Fibroblast of lung (primary cell): ENCODE measurements at regions not wholly inside any gene's neighbourhood (a gene's known extent, or its start where the extent isn't known, plus 50 kb on each side); places are given as distances from the start of the nearest gene placed in this dataset.

Experiments used
- DNase-seq, 2 donors: peaks; one replicate each; pipeline versions ENCODE4 v3.0.0 to v3.0.0-alpha.2; 2010; ENCODE audit warnings: low read depth in 2 of 2
- H2AFZ ChIP-seq: 2 replicates; pipeline ENCODE4 v1.5.1; 2012; ENCODE audit warnings: low read length, control low read depth, inconsistent platforms
- H3K27ac ChIP-seq: 2 replicates; pipeline ENCODE4 v1.5.1; 2011; ENCODE audit warnings: low read length, control low read depth; ENCODE audit not compliant: insufficient read depth
- H3K27me3 ChIP-seq: 2 replicates; pipeline ENCODE4 v1.5.1; 2011; ENCODE audit warnings: mild to moderate bottlenecking, low read length; ENCODE audit not compliant: control insufficient read depth, insufficient read depth
- H3K36me3 ChIP-seq: 2 replicates; pipeline ENCODE4 v1.5.1; 2011; ENCODE audit warnings: low read length; ENCODE audit not compliant: control insufficient read depth, insufficient read depth
- H3K4me1 ChIP-seq: 2 replicates; pipeline ENCODE4 v1.5.1; 2011; ENCODE audit warnings: low read length; ENCODE audit not compliant: control insufficient read depth, insufficient read depth; ENCODE audit errors: extremely low read depth
- H3K4me2 ChIP-seq: 2 replicates; pipeline ENCODE4 v1.5.1; 2011; ENCODE audit warnings: low read length, control low read depth; ENCODE audit not compliant: insufficient read depth; ENCODE audit errors: extremely low read depth
- H3K4me3 ChIP-seq, 4 experiments: fragments of 200-600 bp in 1 of 4; sonication (generic) in 1 of 4; replicated peaks in 1 of 4; 2 replicates each; pipeline ENCODE4 v1.5.1; 2011 to 2016; ENCODE audit warnings: low read length in 4 of 4, low read depth in 3 of 4, mild to moderate bottlenecking in 3 of 4, control low read depth in 2 of 4, inconsistent platforms in 1 of 4, mixed read lengths in 1 of 4; ENCODE audit not compliant: insufficient read depth in 1 of 4; ENCODE audit errors: control extremely low read depth in 1 of 4
- H3K79me2 ChIP-seq: 2 replicates; pipeline ENCODE4 v1.5.1; 2012; ENCODE audit warnings: mild to moderate bottlenecking, low read length, inconsistent platforms; ENCODE audit not compliant: control insufficient read depth, insufficient read depth
- H3K9ac ChIP-seq: 2 replicates; pipeline ENCODE4 v1.5.1; 2011; ENCODE audit warnings: mild to moderate bottlenecking, low read length, control low read depth; ENCODE audit not compliant: insufficient read depth
- H3K9me3 ChIP-seq: 2 replicates; pipeline ENCODE4 v1.5.1; 2012; ENCODE audit warnings: low read depth, low read length; ENCODE audit not compliant: control insufficient read depth, insufficient read depth
- H4K20me1 ChIP-seq: 2 replicates; pipeline ENCODE4 v1.5.1; 2011; ENCODE audit warnings: low read length; ENCODE audit not compliant: control insufficient read depth, insufficient read depth; ENCODE audit errors: extremely low read depth
- CTCF ChIP-seq, 2 donors: IDR thresholded peaks in 1 of 2; conservative IDR thresholded peaks in 1 of 2; 1 replicate in 1 of 2; 2 replicates in 1 of 2; pipeline ENCODE4 v1.5.1; 2011 to 2012; ENCODE audit warnings: low read length in 2 of 2, control low read depth in 1 of 2, inconsistent platforms in 1 of 2, low read depth in 1 of 2, mild to moderate bottlenecking in 1 of 2
- EZH2 ChIP-seq: IDR thresholded peaks from 2 replicates; pipeline ENCODE4 v1.5.1; 2012; ENCODE audit warnings: low read length, control low read depth, mild to moderate bottlenecking; ENCODE audit errors: missing control alignments

GRCh38 chr20:48317578-48317977 is 510.2 kb downstream of the PREX1 start:
- H3K36me3 ChIP-seq: no peaks in the 10 kb centered on the region
- no peak overlapping the region for H3K4me2 ChIP-seq
- no peaks in the 10 kb centered on the region for H3K79me2 ChIP-seq
- DNase-seq: no peak
- H3K9me3 ChIP-seq: no peaks in the 10 kb centered on the region
- no peaks in the 10 kb centered on the region for H3K4me1 ChIP-seq
- TF ChIP-seq EZH2 (no peak), CTCF (conservative IDR thresholded peaks at IDR 0.05 in 1 of 2, IDR thresholded peaks at IDR 0.05 in 1 of 2; ENCODE audit: low read depth in 1 of 2, low read length in 2 of 2) (no peak)
- no peak overlapping the region for H3K27ac ChIP-seq
- H2AFZ ChIP-seq: no peak overlapping the region
- H3K27me3 ChIP-seq: no peaks in the 10 kb centered on the region
- no peaks in the 10 kb centered on the region for H4K20me1 ChIP-seq
- H3K4me3 ChIP-seq: no peak overlapping the region
- H3K9ac ChIP-seq: no peak overlapping the region

- Histone ChIP-seq H3K4me3 (no peak overlapping the region), H2AFZ (no peak overlapping the region), H3K27me3 (peaks cover 4% of the 10 kb centered on the region), H3K9ac (no peak overlapping the region), H3K27ac (no peak overlapping the region), H3K36me3 (no peaks in the 10 kb centered on the region), H4K20me1 (no peaks in the 10 kb centered on the region), H3K79me2 (no peaks in the 10 kb centered on the region), H3K9me3 (no peaks in the 10 kb centered on the region), H3K4me1 (no peaks in the 10 kb centered on the region), H3K4me2 (no peak overlapping the region)
- DNase-seq: no peak
- TF ChIP-seq EZH2: no peak
- no peak for TF ChIP-seq CTCF (conservative IDR thresholded peaks at IDR 0.05 in 1 of 2, IDR thresholded peaks at IDR 0.05 in 1 of 2; ENCODE audit: low read depth in 1 of 2, low read length in 2 of 2)
These were observed 512.7 kb downstream of the PREX1 start for GRCh38 chr20:48314925-48315592.

- no peak overlapping the region for H3K4me3 ChIP-seq
- H3K27me3 ChIP-seq: peaks cover 9% of the 10 kb centered on the region
- TF ChIP-seq CTCF (conservative IDR thresholded peaks at IDR 0.05 in 1 of 2, IDR thresholded peaks at IDR 0.05 in 1 of 2; ENCODE audit: low read depth in 1 of 2, low read length in 2 of 2): no peak
- no peak for TF ChIP-seq EZH2
- H3K79me2 ChIP-seq: no peaks in the 10 kb centered on the region
- H2AFZ ChIP-seq: no peak overlapping the region
- H3K9ac ChIP-seq: no peak overlapping the region
- no peaks in the 10 kb centered on the region for H3K9me3 ChIP-seq
- H3K27ac ChIP-seq: no peak overlapping the region
- no peaks in the 10 kb centered on the region for H4K20me1 ChIP-seq
- H3K4me1 ChIP-seq: no peaks in the 10 kb centered on the region
- H3K36me3 ChIP-seq: no peaks in the 10 kb centered on the region
- H3K4me2 ChIP-seq: no peak overlapping the region
- no peak for DNase-seq
These were observed 514.5 kb downstream of the PREX1 start for GRCh38 chr20:48313324-48313723.
